GM19035 (cell line): ENCODE measurements at regions not wholly inside any gene's neighbourhood (a gene's known extent, or its start where the extent isn't known, plus 50 kb on each side); places are given as distances from the start of the nearest gene placed in this dataset.

ENCODE experiments used
- ATAC-seq: cut with Tn5 transposase; IDR thresholded peaks from one replicate; pipeline ENCODE4 v1.9.1; 2021; ENCODE audit not compliant: unreplicated experiment

GRCh38 chr6:156650896-156651390 lies 126.2 kb upstream of the ARID1B start:
- ATAC-seq = no peak

- ATAC-seq = no peak
These were observed 128.6 kb upstream of the ARID1B start for GRCh38 chr6:156648616-156649015.

GRCh38 chr6:156647991-156648390 lies 129.2 kb upstream of the ARID1B start:
- no peak for ATAC-seq

- ATAC-seq = no peak
These were observed 129.9 kb upstream of the ARID1B start for GRCh38 chr6:156647140-156647784.

- no peak for ATAC-seq
These were observed 130.7 kb upstream of the ARID1B start for GRCh38 chr6:156646496-156646895.

- no peak for ATAC-seq
These were observed 132.1 kb upstream of the ARID1B start for GRCh38 chr6:156645097-156645496.

- no peak for ATAC-seq
These were observed 138.0 kb upstream of the ARID1B start for GRCh38 chr6:156639009-156639721.

- no peak for ATAC-seq
These were observed 138.6 kb upstream of the ARID1B start for GRCh38 chr6:156638581-156638980.

- no peak for ATAC-seq
These were observed 142.2 kb upstream of the ARID1B start for GRCh38 chr6:156634951-156635371.

- ATAC-seq = no peak
These were observed 143.1 kb upstream of the ARID1B start for GRCh38 chr6:156634048-156634447.

GRCh38 chr6:156633291-156633690 lies 143.9 kb upstream of the ARID1B start:
- ATAC-seq = no peak

- ATAC-seq = no peak
These were observed 146.4 kb upstream of the ARID1B start for GRCh38 chr6:156630613-156631302.

- no peak for ATAC-seq
These were observed 148.4 kb upstream of the ARID1B start for GRCh38 chr6:156628805-156629204.

- no peak for ATAC-seq
These were observed 149.7 kb upstream of the ARID1B start for GRCh38 chr6:156627524-156627923.

- ATAC-seq = no peak
These were observed 155.0 kb upstream of the ARID1B start for GRCh38 chr6:156622185-156622584.

- no peak for ATAC-seq
These were observed 156.8 kb upstream of the ARID1B start for GRCh38 chr6:156620331-156620730.

GRCh38 chr6:156618600-156619205 lies 158.5 kb upstream of the ARID1B start:
- ATAC-seq = no peak

GRCh38 chr6:156617941-156618340 lies 159.2 kb upstream of the ARID1B start:
- no peak for ATAC-seq

GRCh38 chr6:156617376-156617775 lies 159.8 kb upstream of the ARID1B start:
- no peak for ATAC-seq

- no peak for ATAC-seq
These were observed 160.7 kb upstream of the ARID1B start for GRCh38 chr6:156616495-156616894.

GRCh38 chr6:156613996-156614395 lies 163.2 kb upstream of the ARID1B start:
- no peak for ATAC-seq
